SJSA1 (cell line): ENCODE measurements at regions not wholly inside any gene's neighbourhood (a gene's known extent, or its start where the extent isn't known, plus 50 kb on each side); places are given as distances from the start of the nearest gene placed in this dataset.

Source experiments
- DNase-seq, 2 experiments: peaks; one replicate each; pipeline ENCODE4 v3.0.0-alpha.2; 2015 to 2020; ENCODE audit warnings: low spot score in 2 of 2, low read depth in 1 of 2
- H3K27ac ChIP-seq: fragments of 250-450 bp; sonication (Bioruptor Pico); 2 replicates; pipeline ENCODE4 v1.5.1; 2020; ENCODE audit warnings: mild to moderate bottlenecking, moderate library complexity
- H3K27me3 ChIP-seq: fragments of 250-450 bp; sonication (Bioruptor Pico); replicated peaks from 2 replicates; pipeline ENCODE4 v1.5.1; 2020; ENCODE audit warnings: mild to moderate bottlenecking, moderate library complexity
- H3K36me3 ChIP-seq: fragments of 250-450 bp; sonication (Bioruptor Pico); 2 replicates; pipeline ENCODE4 v1.5.1; 2020; ENCODE audit warnings: mild to moderate bottlenecking
- H3K4me1 ChIP-seq: fragments of 250-450 bp; sonication (Bioruptor Pico); replicated peaks from 2 replicates; pipeline ENCODE4 v1.6.1; 2021; ENCODE audit warnings: mild to moderate bottlenecking
- H3K4me3 ChIP-seq: fragments of 250-450 bp; sonication (Bioruptor Pico); 2 replicates; pipeline ENCODE4 v1.5.1; 2020; ENCODE audit warnings: mild to moderate bottlenecking
- H3K9me3 ChIP-seq: fragments of 250-450 bp; sonication (Bioruptor Pico); replicated peaks from 2 replicates; pipeline ENCODE4 v1.5.1; 2020; ENCODE audit warnings: mild to moderate bottlenecking

DNA sequence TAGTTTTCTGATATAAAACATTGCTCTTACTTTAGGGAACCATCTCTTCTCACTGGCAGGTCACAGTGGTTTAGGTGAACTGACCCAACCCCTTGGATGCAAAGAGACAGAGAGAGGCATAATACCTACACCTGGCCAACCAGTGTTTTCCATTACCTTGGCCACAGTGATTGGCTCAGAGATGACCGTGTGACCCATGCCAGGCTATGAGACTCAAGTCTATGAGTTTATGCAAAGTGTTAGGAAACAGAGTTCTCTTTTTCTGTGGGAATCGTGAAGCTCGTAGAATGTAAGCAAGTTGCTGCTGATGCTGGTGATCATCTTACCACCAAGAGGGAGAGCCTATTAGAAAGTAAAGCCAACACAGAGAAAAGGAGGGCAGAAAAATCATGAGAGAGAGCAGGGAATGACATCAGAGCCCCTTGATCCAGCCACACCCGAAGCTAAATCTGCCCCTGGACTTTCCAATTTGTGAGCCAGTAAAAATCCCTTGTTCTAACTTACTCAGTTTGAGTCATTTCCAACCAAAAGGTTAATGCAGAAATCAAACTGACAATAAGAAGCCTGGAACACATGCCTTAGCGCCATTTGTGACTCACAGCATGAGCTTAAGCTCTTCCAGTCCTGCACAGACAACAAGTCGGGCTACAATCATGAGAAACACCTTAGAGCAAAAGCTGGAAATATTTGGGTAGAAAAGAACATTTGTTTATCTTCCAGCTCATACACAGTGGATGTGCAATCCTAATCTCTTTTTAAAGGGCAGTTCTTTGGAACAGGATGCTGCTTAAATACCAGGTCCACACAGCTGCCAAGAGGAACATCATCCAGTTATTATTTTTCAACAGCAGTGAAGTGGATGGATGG, 81.3 kb upstream of the KAZN start:
- H3K36me3 ChIP-seq: no peaks in the 10 kb centered on the region
- no peaks in the 10 kb centered on the region for H3K27me3 ChIP-seq
- H3K27ac ChIP-seq: peak overlapping the region; percentile 57
- DNase-seq: peak; percentile 47 to 49
- H3K4me3 ChIP-seq: no peak overlapping the region
- peaks cover 31% of the 10 kb centered on the region for H3K4me1 ChIP-seq
- no peaks in the 10 kb centered on the region for H3K9me3 ChIP-seq

DNA sequence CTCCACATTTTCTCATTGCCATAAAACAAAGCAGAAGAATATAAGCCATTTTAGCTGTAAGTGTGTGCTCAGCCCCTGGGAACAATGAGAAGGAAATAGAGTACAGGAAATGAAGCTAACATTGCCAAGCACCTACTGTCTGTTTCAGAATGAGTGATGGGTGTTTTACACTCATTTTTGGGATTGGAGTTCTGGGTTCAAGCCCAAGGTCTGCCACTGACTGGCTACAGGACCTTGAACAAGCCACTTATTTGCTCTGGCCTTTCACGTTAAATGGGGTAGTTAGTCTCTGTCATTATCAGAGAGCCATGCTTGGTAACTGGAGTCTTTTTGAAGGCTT, 80.7 kb upstream of the KAZN start:
- Histone ChIP-seq H3K27me3 (no peaks in the 10 kb centered on the region), H3K36me3 (no peaks in the 10 kb centered on the region), H3K4me3 (no peak overlapping the region), H3K9me3 (no peaks in the 10 kb centered on the region), H3K27ac (peak overlapping the region; percentile 57; the same call in 1 of the 2 replicates), H3K4me1 (peaks cover 37% of the 10 kb centered on the region)
- no peak for DNase-seq

DNA sequence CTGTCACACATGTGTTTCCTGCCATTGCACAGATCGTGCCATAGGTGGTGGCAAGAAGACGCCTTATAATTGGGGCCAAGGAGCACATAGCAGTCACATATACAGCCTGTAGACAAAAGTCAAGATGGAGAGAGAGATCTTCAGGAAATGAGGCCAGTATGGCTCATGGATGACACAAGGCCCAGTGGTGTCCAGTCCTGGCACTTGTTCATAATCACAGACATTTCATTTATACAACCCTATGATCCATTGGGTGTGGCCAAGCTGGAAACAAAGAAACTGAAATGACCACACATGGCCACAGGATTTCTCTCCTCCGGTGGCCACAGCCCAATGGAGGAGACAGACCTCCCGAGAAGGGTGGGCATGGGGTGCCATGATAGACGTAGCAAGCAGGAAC, 78.5 kb upstream of the KAZN start:
- peak overlapping the region; percentile 37 for H3K27ac ChIP-seq
- H3K9me3 ChIP-seq: no peaks in the 10 kb centered on the region
- H3K27me3 ChIP-seq: no peaks in the 10 kb centered on the region
- no peak overlapping the region for H3K4me3 ChIP-seq
- DNase-seq: peak in 1 of 2 experiments; percentile 25
- H3K36me3 ChIP-seq: no peaks in the 10 kb centered on the region
- peaks cover 43% of the 10 kb centered on the region for H3K4me1 ChIP-seq

DNA sequence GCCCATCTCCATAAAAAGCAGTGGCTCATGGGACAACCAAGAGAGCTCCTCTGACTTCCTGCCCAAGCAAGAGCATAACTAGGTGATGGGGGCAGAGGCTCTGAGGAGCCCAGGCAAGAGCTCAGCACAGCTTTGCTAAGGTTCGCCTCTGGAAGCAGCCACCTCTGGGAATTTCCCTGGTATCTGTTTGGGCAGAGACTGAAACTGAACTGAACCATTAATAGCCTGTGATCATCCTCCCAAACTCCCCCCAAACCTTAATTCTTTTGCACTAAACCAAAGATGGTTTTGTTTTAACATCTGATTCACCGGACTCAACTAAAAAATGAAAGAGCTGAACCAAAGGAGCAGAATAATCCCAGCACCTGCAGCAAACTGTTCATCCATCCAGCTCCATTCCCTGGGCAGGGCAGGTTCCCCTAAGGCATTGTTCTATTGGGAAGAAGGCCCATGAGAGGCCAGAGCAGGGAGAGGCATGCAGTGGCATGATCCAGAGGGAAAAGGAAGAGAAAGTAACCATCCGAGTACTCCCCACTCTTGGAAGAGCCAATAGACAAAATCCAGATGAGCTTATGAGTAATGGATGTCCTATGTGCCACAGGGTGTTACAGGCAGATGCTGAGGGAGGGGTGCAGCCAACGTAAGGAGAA, 77.8 kb upstream of the KAZN start:
- DNase-seq: no peak

GRCh38 chr1:14521622-14522021, 76.9 kb upstream of the KAZN start:
- H3K4me3 ChIP-seq: no peak overlapping the region
- no peaks in the 10 kb centered on the region for H3K9me3 ChIP-seq
- no peak for DNase-seq
- H3K27me3 ChIP-seq: no peaks in the 10 kb centered on the region
- H3K27ac ChIP-seq: 0 out of 2 replicates have a peak overlapping the region, but pooled peaks have one; percentile 63
- no peaks in the 10 kb centered on the region for H3K36me3 ChIP-seq
- peaks cover 43% of the 10 kb centered on the region for H3K4me1 ChIP-seq

More for the DNA sequence above, 77.8 kb upstream of the KAZN start:
- H3K4me3 ChIP-seq: no peak overlapping the region
- no peaks in the 10 kb centered on the region for H3K9me3 ChIP-seq
- no peaks in the 10 kb centered on the region for H3K27me3 ChIP-seq
- H3K4me1 ChIP-seq: peaks cover 43% of the 10 kb centered on the region
- H3K36me3 ChIP-seq: no peaks in the 10 kb centered on the region
- H3K27ac ChIP-seq: peak overlapping the region; percentile 37

- no peaks in the 10 kb centered on the region for H3K36me3 ChIP-seq
- H3K9me3 ChIP-seq: no peaks in the 10 kb centered on the region
- peaks cover 37% of the 10 kb centered on the region for H3K4me1 ChIP-seq
- H3K27ac ChIP-seq: peak overlapping the region; percentile 63
- DNase-seq: peak in 1 of 2 experiments; percentile 46
- H3K27me3 ChIP-seq: no peaks in the 10 kb centered on the region
- no peak overlapping the region for H3K4me3 ChIP-seq
Observed at GRCh38 chr1:14522077-14522925, 76.2 kb upstream of the KAZN start.

- peak overlapping the region; percentile 63 for H3K27ac ChIP-seq
- DNase-seq: peak; percentile 55 to 67
- no peaks in the 10 kb centered on the region for H3K27me3 ChIP-seq
- no peaks in the 10 kb centered on the region for H3K36me3 ChIP-seq
- H3K4me3 ChIP-seq: no peak overlapping the region
- peaks cover 34% of the 10 kb centered on the region for H3K4me1 ChIP-seq
- H3K9me3 ChIP-seq: no peaks in the 10 kb centered on the region
Observed at GRCh38 chr1:14522926-14523241, 75.6 kb upstream of the KAZN start.

DNA sequence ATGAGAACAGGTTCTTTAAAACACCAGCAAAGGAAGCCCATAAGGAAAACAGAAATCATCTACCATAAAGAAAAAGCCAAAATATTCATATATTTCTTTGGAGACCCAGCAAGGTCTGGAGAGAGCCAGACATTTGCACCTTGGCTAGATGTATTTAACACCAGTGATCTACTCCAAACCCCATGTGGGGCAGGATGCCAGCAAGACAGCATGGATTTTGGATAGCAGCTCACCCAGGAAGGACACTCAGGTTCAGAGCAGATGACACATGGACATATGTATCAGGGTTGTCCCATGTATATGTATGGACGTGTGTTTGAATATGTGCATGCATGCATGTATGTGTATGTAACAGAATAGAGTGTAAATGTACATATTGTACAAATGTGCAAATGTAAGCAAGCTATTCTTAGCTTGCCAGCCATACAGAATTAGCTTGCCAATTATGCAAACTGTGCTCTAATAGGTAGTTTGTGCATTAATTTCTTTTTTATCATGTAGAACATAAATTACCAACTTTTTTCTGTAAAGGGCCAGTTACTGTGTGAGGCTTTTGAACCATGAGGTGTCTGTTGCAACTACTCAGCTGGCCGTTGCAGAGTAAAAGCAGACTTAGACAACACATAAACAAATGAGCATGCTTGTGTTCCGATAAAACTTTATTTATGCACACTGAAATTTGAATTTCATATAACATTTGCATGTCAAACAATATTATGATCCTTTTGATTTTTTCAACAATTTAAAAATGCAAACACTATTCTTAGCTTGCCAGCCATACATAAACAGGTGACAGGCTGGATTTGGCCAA, 73.5 kb upstream of the KAZN start:
- H3K4me3 ChIP-seq: no peak overlapping the region
- H3K9me3 ChIP-seq: no peaks in the 10 kb centered on the region
- no peak for DNase-seq
- no peaks in the 10 kb centered on the region for H3K36me3 ChIP-seq
- H3K27me3 ChIP-seq: no peaks in the 10 kb centered on the region
- peaks cover 22% of the 10 kb centered on the region for H3K4me1 ChIP-seq
- H3K27ac ChIP-seq: no peak overlapping the region

- Histone ChIP-seq H3K27ac (no peak overlapping the region), H3K4me3 (no peak overlapping the region), H3K27me3 (no peaks in the 10 kb centered on the region), H3K9me3 (no peaks in the 10 kb centered on the region), H3K4me1 (no peaks in the 10 kb centered on the region), H3K36me3 (no peaks in the 10 kb centered on the region)
- no peak for DNase-seq
Observed at GRCh38 chr1:14529475-14529874, 69.0 kb upstream of the KAZN start.

DNA sequence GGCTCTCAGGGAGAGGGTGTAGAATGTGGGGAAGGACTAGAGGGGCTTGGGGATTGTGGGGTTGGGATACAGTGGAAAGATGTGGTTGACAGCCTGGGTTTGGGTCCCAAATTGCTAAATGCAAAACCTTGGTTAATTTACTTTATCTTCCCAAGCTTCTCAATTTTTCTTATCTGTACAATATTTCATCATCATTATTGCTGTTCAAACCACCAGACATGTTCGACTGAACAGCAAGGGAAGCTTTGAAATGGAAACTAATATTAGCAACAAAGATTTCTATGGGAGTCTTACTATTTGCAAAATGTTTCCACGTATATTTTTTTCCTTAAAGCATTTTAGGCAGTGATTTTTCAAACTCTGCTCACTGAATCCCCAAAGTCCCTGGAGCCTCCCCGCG, 67.0 kb upstream of the KAZN start:
- Histone ChIP-seq H3K9me3 (no peaks in the 10 kb centered on the region), H3K4me1 (no peaks in the 10 kb centered on the region), H3K36me3 (no peaks in the 10 kb centered on the region), H3K4me3 (no peak overlapping the region), H3K27ac (no peak overlapping the region), H3K27me3 (no peaks in the 10 kb centered on the region)
- no peak for DNase-seq

DNA sequence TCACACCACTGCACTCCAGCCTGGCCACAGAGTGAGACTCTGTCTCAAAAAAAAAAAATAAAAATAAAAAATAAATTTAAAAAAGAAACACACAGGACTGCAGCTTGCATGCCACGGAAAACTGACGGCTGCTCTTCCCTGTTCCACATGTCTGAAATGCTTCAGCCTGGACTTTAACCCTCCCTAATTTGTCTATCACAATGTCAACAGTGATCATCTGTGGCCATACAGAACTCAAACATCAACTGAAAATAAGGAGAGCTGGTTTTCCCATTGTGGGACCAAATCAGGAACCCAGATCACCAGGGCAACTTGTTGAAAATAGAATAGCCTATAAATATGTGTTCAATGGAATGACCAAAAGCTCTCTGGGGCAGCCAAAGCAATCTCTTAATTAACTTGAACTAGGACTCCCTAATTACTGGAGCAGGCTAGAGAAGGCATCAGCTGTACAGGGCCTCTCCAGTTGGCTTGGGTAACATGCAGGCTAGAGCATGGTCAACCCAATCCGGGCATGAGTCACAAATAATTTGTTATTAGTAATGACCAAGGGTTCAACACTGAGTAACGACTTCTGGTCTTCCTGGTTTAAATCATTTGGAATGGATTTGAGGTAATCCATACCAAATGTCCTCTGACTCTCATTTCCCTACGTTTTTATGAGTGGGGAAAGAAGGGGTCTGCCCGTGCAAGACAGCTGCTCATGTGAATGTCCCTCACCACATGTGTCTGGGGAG, 62.7 kb upstream of the KAZN start:
- Histone ChIP-seq H3K36me3 (no peaks in the 10 kb centered on the region), H3K27me3 (no peaks in the 10 kb centered on the region), H3K4me1 (no peaks in the 10 kb centered on the region), H3K27ac (no peak overlapping the region), H3K9me3 (no peaks in the 10 kb centered on the region), H3K4me3 (no peak overlapping the region)
- DNase-seq: no peak

GRCh38 chr1:14538335-14538734, 60.1 kb upstream of the KAZN start:
- no peak for DNase-seq
- no peaks in the 10 kb centered on the region for H3K27me3 ChIP-seq

DNA sequence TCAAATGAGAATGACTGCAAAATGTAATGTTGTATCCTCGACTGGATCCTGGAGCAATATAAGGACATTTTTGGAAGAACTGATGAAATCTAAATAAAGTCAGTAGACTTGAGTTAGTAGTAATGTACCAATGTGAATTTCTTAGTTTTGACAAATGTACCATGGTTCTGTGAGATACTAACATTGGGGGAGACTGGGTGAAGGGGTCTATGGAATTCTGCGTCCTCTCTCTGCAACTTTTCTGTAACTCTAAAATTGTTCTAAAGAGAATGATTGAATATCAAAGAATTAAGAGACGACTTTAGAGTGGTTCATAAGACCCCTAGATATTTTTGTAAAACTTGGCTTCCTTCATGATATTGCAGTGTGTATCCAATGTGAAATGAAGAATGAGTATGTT, 59.2 kb upstream of the KAZN start:
- no peaks in the 10 kb centered on the region for H3K36me3 ChIP-seq
- H3K27me3 ChIP-seq: no peaks in the 10 kb centered on the region
- H3K27ac ChIP-seq: no peak overlapping the region
- DNase-seq: no peak
- H3K9me3 ChIP-seq: no peaks in the 10 kb centered on the region
- no peaks in the 10 kb centered on the region for H3K4me1 ChIP-seq
- H3K4me3 ChIP-seq: no peak overlapping the region

More at GRCh38 chr1:14538335-14538734, 60.1 kb upstream of the KAZN start:
- Histone ChIP-seq H3K4me1 (no peaks in the 10 kb centered on the region), H3K36me3 (no peaks in the 10 kb centered on the region), H3K27ac (no peak overlapping the region), H3K4me3 (no peak overlapping the region), H3K9me3 (no peaks in the 10 kb centered on the region)
